H7 (cell line): ENCODE measurements at regions not wholly inside any gene's neighbourhood (a gene's known extent, or its start where the extent isn't known, plus 50 kb on each side); places are given as distances from the start of the nearest gene placed in this dataset.
"Not testable (repeated sequence)": the region's sequence is repeated elsewhere in the genome, so short reads cannot be mapped to it uniquely, and the experiment has no call there.

Experiments used
- DNase-seq: peaks from one replicate; pipeline ENCODE4 v3.0.0; 2012
- H3K27me3 ChIP-seq: 2 replicates; pipeline ENCODE4 v1.6.0; 2011; ENCODE audit warnings: mild to moderate bottlenecking, low read length; ENCODE audit not compliant: control insufficient read depth, insufficient read depth
- H3K36me3 ChIP-seq: replicated peaks from 2 replicates; pipeline ENCODE4 v1.5.1; 2011; ENCODE audit warnings: low read length; ENCODE audit not compliant: control insufficient read depth, insufficient read depth
- H3K4me3 ChIP-seq: 2 replicates; pipeline ENCODE4 v1.5.1; 2011; ENCODE audit warnings: low read depth, mild to moderate bottlenecking, control low read depth, low read length, moderate library complexity; ENCODE audit not compliant: insufficient read depth

DNA sequence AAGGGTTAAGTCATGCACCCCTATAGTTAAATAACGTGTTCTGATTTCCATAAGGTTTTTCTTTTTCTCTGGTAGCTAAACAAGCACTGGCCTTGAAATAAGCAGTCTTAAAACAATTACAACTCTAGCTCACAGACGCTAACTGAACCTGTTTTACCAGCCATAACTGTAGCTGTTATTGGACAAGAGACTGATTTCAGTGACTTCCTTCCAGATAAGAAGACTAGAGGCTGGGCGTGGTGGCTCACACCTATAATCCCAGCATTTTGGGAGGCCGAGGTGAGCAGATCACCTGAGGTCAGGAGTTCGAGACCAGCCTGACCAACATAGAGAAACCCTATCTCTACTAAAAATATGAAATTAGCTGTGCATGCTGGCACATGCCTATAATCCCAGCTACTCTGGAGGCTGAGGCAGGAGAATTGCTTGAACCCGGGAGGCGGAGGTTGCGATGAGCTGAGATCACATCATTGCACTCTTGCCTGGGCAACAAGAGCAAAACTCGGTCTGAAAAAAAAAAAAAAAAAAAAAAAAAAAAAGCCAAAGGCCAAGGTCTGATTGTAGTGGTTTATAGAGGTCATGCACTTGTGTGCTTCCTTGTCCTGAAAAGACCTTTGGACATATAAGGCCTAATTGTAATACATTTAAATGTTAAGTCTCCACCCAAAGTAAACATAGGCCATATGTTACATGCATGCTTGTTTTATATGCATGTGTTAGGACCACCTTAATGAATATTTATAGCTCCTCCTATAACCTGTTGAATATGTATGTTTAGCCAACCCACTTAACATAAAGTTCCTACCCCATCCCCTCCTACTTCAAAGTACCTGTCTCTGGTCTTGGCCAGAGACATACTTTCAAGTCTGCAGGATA is 319.5 kb upstream of the CA10 start:
- Histone ChIP-seq H3K4me3 (no peak overlapping the region), H3K36me3 (no peaks in the 10 kb centered on the region), H3K27me3 (no peaks in the 10 kb centered on the region)
- no peak for DNase-seq

DNA sequence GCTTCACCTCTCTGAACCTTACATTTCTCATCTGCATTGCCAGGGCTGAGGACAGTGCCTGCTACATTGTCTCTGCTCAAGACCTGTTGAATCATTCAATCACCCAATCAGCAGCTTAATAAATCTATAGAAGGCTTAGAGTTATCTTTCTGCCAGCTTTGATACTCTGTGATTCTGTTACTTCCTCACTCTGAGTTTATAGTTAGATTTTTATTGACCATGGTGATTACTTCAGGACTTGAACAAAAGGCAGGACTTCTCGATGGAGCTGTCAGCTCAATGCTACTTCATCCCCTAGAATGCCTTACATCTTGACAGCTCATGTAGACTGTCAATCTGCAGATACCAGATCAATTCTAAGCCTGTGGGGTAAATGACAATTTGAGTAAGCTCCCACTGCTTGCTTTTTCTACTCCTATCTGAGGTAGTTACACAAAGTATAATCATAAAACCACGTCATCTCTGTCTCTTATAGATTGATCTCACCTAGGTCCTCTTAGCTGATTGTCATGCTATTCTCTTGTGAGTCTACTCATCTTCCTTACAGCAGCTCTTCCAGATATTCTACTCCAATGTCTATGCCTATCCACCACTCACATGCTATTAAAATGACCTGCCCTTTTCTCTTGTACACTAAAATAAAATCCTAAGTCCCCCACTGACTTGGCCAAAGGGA is 318.3 kb upstream of the CA10 start:
- Histone ChIP-seq H3K4me3 (no peak overlapping the region), H3K27me3 (no peaks in the 10 kb centered on the region), H3K36me3 (no peaks in the 10 kb centered on the region)
- no peak for DNase-seq

DNA sequence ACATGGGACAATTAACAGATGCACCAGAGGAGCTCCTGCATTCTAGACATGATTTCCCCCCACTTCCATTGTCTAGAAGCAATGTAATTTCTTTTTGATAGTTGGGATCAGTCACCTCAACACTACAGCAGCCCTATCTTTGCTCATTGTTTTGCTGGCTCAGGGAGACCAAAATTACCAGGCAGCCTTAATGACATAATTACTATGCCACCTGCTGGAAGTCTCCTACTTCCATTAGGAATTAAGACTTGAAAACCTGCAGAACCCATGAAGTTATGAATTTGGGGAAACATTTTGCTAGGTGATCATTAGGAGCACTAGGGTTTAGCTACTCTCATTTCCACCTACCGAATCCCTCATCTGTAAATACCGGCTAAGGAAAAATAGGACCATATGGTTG is 312.0 kb upstream of the CA10 start:
- no peak overlapping the region for H3K4me3 ChIP-seq
- DNase-seq = no peak
- no peaks in the 10 kb centered on the region for H3K36me3 ChIP-seq
- H3K27me3 ChIP-seq = no peaks in the 10 kb centered on the region

DNA sequence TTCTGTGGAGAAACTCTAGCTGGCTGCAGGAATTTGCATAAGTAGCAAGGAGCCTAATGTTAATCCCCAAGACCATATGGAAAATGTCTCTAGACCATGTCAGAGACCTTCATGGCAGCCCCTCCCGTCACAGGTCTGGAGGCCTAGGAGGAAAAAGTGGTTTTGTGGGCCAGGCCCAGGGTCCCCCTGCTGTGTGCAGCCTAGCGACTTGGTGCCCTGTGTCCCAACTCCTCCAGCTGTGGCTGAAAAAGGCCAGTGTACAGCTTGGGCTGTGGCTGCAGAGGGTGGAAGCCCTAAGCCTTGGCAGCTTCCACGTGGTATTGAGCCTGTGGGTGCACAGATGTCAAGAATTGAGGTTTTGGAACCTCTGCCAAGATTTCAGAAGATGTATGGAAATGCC is 306.9 kb upstream of the CA10 start:
- no peak for DNase-seq
- Histone ChIP-seq H3K36me3 (no peaks in the 10 kb centered on the region), H3K4me3 (no peak overlapping the region), H3K27me3 (no peaks in the 10 kb centered on the region)

DNA sequence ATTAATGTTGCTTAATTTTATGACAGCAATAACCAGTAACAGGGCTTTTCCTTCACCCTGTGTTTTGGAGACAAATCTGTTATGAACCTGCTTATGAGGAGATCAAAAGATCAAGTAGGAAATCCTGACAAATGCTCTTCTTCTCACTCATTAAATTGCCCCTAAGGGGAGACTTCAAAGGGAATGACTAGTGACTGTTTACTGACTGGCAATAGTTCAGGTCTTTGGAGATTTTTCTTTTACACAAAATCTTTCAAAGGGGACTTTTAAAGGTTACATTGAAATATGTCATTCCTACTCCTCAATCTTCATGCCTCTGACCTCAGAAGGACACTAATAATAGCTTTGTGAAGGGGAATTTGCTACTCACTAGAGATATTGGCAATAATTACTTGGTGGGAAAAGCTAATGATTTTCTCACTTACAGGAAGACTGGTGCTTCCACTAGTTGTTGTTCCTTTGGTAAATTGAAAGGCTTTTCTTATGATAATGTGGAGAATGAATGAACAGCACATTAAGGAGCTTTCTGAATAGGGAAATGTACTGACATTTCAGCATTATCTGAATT is 292.9 kb upstream of the CA10 start:
- no peaks in the 10 kb centered on the region for H3K27me3 ChIP-seq
- H3K36me3 ChIP-seq = no peaks in the 10 kb centered on the region
- no peak for DNase-seq
- H3K4me3 ChIP-seq = no peak overlapping the region

DNA sequence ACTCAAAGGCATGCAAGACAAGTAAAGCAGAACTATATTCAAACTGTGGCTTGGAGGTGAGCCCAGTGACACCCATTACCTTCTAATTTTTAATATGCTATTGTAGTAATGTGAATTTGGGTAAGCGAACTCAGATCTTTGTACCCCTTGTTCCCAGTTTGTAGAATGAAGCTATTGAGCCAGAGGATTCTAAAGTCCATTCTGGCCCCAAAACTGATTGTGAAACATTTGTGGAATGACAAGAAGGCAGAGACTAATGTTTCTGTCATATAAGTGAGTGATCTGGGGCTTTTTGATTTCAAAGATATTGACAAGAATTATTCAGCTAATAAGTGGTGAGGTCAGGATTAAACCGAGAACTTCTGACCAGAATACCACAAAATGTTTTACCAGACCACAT is 283.8 kb upstream of the CA10 start:
- DNase-seq = no peak
- no peaks in the 10 kb centered on the region for H3K36me3 ChIP-seq
- H3K4me3 ChIP-seq = no peak overlapping the region

DNA sequence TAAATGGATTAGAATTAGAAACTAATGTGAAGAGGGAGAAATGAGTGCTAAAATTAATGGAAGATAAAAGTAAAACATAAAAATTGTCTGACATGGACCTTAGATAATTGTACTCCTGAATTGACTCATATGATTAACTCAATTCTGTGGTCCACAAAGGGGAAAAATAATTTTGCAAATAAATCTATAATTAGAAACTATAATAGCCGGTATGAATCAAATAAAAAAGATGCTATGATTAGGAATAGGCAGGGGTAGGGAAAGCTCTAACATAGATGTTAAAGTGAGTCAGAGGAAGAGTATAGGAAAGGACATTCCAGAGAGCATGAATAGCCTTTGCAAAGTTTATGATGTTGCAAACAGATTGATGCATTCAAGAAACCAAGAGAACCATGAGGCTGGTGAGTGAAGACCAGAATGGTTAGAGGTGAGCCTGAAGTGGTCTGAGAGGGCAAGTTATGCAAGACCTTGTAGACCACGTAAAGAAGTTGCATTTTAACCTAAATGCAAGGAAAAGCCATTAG is 262.1 kb upstream of the CA10 start:
- Histone ChIP-seq H3K27me3 (no peaks in the 10 kb centered on the region), H3K36me3 (no peaks in the 10 kb centered on the region), H3K4me3 (no peak overlapping the region)
- DNase-seq = no peak

More for the DNA sequence above, 283.8 kb upstream of the CA10 start:
- no peaks in the 10 kb centered on the region for H3K27me3 ChIP-seq

DNA sequence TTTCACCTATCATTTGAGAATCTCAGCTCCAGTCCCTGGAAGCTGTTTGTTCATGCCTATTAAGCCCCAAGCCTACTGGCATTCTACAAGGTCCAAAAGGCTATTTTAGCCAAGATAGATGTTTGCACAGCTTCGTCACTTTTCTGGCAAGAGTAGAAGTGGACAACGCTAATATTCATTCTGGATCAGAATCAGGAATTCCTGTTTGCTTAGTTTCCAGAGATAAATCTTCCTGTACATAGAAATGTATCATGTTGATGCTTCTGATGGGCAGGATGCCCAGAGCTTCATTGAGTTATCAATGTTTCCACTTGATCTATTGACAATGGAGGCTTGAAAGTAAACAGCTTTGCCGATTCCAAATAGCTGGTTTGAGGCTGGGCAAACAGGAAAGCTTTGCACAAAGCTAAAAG is 260.7 kb upstream of the CA10 start:
- Histone ChIP-seq H3K36me3 (no peaks in the 10 kb centered on the region), H3K27me3 (no peaks in the 10 kb centered on the region)
- no peak for DNase-seq

DNA sequence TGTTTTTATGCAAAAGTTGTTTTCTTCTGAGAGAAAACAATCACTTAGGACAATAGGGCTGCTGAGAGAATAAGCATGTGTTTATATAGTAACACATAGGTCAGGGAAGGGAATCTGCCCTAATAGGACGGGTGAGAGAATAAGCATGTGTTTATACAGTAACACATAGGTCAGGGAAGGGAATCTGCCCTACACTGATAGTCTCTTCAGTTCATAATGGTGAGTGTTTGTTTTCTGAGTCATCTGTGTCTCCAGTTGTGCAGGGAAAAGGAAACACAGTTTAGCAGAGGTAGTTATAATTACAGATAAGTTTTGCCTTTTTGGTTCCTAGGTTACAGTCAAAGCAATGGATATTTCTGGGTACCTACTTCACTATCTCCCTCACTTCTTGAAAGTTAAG is 252.3 kb upstream of the CA10 start:
- no peak for DNase-seq
- no peaks in the 10 kb centered on the region for H3K27me3 ChIP-seq

More for the DNA sequence above, 260.7 kb upstream of the CA10 start:
- H3K4me3 ChIP-seq = no peak overlapping the region

DNA sequence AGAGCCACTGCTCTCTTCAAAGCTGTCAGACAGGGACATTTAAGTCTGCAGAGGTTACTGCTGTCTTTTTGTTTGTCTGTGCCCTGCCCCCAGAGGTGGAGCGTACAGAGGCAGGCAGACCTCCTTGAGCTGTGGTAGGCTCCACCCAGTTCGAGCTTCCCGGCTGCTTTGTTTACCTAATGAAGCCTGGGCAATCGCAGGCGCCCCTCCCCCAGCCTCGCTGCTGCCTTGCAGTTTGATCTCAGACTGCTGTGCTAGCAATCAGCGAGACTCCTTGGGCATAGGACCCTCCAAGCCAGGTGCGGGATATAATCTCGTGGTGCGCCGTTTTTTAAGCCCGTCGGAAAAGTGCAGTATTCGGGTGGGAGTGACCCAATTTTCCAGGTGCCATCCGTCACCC is 250.7 kb upstream of the CA10 start:
- DNase-seq, H3K36me3 ChIP-seq, H3K27me3 ChIP-seq, H3K4me3 ChIP-seq: not testable (repeated sequence)

More for the DNA sequence above, 252.3 kb upstream of the CA10 start:
- Histone ChIP-seq H3K36me3 (no peaks in the 10 kb centered on the region), H3K4me3 (no peak overlapping the region)

DNA sequence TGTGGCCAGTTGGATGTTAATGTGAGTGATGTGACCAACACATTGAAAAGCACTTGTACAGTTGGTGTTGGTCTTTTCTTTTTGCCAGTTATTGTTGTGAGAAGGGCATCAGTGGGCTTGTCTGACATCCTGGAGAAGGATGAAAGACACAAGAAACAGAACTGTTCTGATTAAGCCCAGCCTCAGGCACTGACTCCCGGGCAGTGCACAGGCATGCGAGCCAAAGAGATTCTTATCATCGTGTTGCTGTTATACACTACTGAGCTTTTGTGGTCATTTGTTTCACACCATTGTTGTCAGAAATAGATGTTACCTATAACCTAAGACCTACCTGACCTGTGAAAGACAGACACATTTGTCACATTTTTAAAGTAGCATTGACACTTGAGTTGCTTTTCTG is 236.8 kb upstream of the CA10 start:
- no peak overlapping the region for H3K4me3 ChIP-seq

DNA sequence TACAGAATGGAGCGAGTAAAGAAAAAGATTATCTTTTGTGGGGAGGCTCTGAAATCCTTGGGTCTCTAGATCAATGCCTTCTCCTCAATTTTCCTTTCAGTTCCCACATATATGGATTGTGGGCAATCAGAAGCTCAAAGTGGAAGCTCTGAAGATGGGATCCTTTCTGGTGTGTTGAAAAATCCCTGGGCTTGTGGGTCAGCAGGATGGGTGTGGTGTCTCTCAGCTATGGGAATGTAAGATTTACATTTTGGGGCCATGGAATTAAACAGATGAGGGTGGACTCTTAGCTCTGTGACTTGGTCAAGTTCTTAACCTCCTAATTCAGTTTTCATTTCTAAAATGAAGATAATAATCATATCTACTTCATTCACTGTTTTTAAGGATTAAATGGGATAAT is 231.9 kb upstream of the CA10 start:
- no peak overlapping the region for H3K4me3 ChIP-seq
- DNase-seq = no peak
- H3K27me3 ChIP-seq = no peaks in the 10 kb centered on the region
- no peaks in the 10 kb centered on the region for H3K36me3 ChIP-seq

More for the DNA sequence above, 236.8 kb upstream of the CA10 start:
- Histone ChIP-seq H3K36me3 (no peaks in the 10 kb centered on the region), H3K27me3 (no peaks in the 10 kb centered on the region)
- no peak for DNase-seq

DNA sequence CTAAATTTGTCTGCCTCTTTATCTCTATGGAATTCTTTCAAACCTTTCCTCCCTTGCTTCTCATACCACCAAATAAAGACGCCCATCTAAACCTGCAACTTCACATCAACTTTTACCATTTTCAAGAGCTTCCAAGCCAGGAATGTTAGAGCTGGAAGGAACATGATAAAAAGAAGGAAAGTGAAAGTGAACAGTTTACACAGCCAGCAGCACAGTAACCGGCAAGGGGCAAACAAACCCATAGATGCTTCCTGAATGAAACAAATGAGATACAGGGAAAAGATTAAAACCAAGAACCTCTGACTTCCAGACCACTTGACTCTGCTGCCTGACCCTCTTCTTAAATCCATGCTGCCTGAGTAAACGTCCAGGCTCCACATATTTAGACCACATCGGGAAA is 231.1 kb upstream of the CA10 start:
- H3K36me3 ChIP-seq = no peaks in the 10 kb centered on the region
- no peaks in the 10 kb centered on the region for H3K27me3 ChIP-seq
- DNase-seq = no peak
- no peak overlapping the region for H3K4me3 ChIP-seq

DNA sequence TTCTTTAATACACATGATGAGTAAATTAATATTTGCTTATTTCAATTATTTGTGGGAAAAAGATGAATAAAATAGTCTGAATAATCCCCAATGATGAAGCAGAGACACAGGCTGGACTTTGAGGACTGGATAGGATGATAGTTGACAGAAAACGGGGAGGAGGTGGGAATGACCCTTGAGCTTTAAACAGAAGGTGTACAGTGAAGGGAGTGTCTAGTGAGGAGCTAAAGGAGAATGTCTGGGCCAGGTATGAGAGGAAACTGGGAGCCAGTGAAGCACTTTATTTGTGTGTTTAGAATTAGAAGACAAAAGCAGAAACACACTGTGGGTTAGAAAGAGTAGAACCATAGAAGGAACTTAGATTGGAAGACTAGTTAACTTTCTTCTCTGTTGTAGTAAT is 230.4 kb upstream of the CA10 start:
- no peak for DNase-seq

DNA sequence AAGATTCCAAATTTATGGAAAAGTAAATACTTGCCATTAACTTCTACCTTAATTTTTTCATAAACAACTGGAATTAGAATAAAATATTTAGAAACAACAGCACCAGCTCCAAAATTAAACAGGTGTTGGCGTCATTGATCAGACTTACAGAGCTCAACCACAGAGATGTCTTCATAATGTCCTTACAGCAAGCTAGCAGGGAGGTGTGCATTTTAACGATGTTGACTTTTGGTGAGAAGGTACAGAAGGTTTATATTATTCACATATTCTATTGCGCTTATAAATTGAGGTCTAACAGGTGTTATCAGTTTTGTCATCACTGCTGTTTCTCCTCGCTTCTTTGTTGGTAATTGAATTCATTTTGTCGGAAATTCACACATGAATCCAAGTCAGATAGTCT is 226.2 kb upstream of the CA10 start:
- Histone ChIP-seq H3K27me3 (no peaks in the 10 kb centered on the region), H3K4me3 (no peak overlapping the region), H3K36me3 (no peaks in the 10 kb centered on the region)
- no peak for DNase-seq

More for the DNA sequence above, 230.4 kb upstream of the CA10 start:
- H3K27me3 ChIP-seq = no peaks in the 10 kb centered on the region
- no peaks in the 10 kb centered on the region for H3K36me3 ChIP-seq
- H3K4me3 ChIP-seq = no peak overlapping the region
